A673 (cell line): ENCODE measurements at regions not wholly inside any gene's neighbourhood (a gene's known extent, or its start where the extent isn't known, plus 50 kb on each side); places are given as distances from the start of the nearest gene placed in this dataset.

Experiments
- BruUV-seq: library from RNA; stranded (reverse); fragments of 400-500 nt; replicated peaks from 2 replicates; lab custom pipeline; 2021; lab: Mats Ljungman, UMichigan
- CTCF ChIA-PET: fragments of 300-600 bp; sonication (Branson Sonifier 250); formaldehyde crosslinking; loops from one replicate; lab custom pipeline; 2022; ENCODE audit warnings: antibody characterized with exemption; lab: Charles Lee
- POLR2A ChIA-PET: fragments of 300-600 bp; sonication (Branson Sonifier 250); formaldehyde crosslinking; loops from one replicate; lab custom pipeline; 2022; ENCODE audit warnings: antibody characterized with exemption; ENCODE audit not compliant: low non-redundant PET; lab: Charles Lee
- DNase-seq: peaks from one replicate; pipeline ENCODE4 v3.0.0-alpha.2; 2015; ENCODE audit warnings: low spot score
- H3K27ac ChIP-seq: fragments of 200-600 bp; sonication (generic); 2 replicates; pipeline ENCODE4 v1.5.1; 2016; ENCODE audit warnings: mixed run types, low read depth, mild to moderate bottlenecking, mixed read lengths, antibody characterized with exemption, low read length; ENCODE audit not compliant: poor library complexity, severe bottlenecking
- H3K27me3 ChIP-seq: fragments of 200-600 bp; sonication (generic); replicated peaks from 2 replicates; pipeline ENCODE4 v1.6.1; 2017; ENCODE audit warnings: mixed run types, low read depth, mild to moderate bottlenecking, mixed read lengths, antibody characterized with exemption, low read length; ENCODE audit not compliant: insufficient read depth, poor library complexity
- H3K36me3 ChIP-seq: fragments of 200-600 bp; sonication (generic); 2 replicates; pipeline ENCODE4 v1.6.1; 2016; ENCODE audit warnings: mixed run types, mild to moderate bottlenecking, mixed read lengths, antibody characterized with exemption, low read length; ENCODE audit not compliant: insufficient read depth, poor library complexity, severe bottlenecking
- H3K4me1 ChIP-seq: fragments of 200-600 bp; sonication (generic); 2 replicates; pipeline ENCODE4 v1.6.1; 2017; ENCODE audit warnings: mixed run types, mild to moderate bottlenecking, mixed read lengths, antibody characterized with exemption, low read length; ENCODE audit not compliant: insufficient read depth, poor library complexity, severe bottlenecking
- H3K4me3 ChIP-seq: fragments of 200-600 bp; sonication (generic); 2 replicates; pipeline ENCODE4 v1.5.1; 2016; ENCODE audit warnings: low read depth, mixed run types, mild to moderate bottlenecking, mixed read lengths, low read length; ENCODE audit not compliant: poor library complexity, severe bottlenecking
- H3K9me3 ChIP-seq: fragments of 200-600 bp; sonication (generic); 2 replicates; pipeline ENCODE4 v1.6.1; 2016; ENCODE audit warnings: mixed run types, low read depth, mild to moderate bottlenecking, mixed read lengths, antibody characterized with exemption, low read length; ENCODE audit not compliant: poor library complexity, severe bottlenecking
- CTCF ChIP-seq: fragments of 300-800, 200-600 bp; sonication (generic); conservative IDR thresholded peaks from 2 replicates; pipeline ENCODE4 v1.5.1; 2017; ENCODE audit warnings: low read depth, mild to moderate bottlenecking, antibody characterized with exemption, low read length, moderate library complexity, mixed read lengths
- EZH2 ChIP-seq: fragments of 200-600 bp; sonication (generic); IDR thresholded peaks from 2 replicates; pipeline ENCODE4 v1.6.1; 2017; ENCODE audit warnings: borderline replicate concordance, low read depth, mild to moderate bottlenecking, mixed read lengths, antibody characterized with exemption, low read length; ENCODE audit not compliant: poor library complexity, severe bottlenecking
- intact Hi-C: fragments of 100-400 bp; cut with micrococcal nuclease; formaldehyde crosslinking; loops from one replicate; pipeline ENCODE4 v1.10.0; 2022; ENCODE audit not compliant: unreplicated experiment

DNA sequence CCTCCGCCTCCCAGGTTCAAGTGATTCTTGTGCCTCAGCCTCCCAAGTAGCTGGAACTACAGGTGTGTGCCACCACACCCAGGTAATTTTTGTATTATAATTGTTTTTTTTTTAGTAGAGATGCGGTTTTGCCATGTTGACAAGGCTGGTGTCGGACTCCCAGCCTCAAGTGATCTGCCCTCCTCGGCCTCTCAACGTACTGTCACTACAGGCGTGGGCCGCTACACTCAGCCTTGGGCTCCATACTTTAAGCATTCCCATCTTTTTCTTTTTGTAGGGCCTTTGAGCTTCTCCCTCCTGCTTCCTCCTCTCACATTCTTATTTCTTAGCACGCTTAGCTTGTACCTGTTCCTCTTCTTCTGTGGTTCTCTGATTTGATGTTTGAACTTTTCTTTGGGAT lies 62.8 kb downstream of the SERPINA3 start:
- Histone ChIP-seq H3K4me1 (no peaks in the 10 kb centered on the region), H3K9me3 (no peaks in the 10 kb centered on the region), H3K27me3 (no peaks in the 10 kb centered on the region), H3K27ac (no peak overlapping the region), H3K4me3 (no peak overlapping the region), H3K36me3 (no peaks in the 10 kb centered on the region)
- intact Hi-C loops = no loop called here
- TF ChIP-seq EZH2 (no peak), CTCF (no peak)
- CTCF ChIA-PET = no interaction called here
- no peak for DNase-seq
- BruUV-seq = no TSS peak
- POLR2A ChIA-PET = no interaction called here

DNA sequence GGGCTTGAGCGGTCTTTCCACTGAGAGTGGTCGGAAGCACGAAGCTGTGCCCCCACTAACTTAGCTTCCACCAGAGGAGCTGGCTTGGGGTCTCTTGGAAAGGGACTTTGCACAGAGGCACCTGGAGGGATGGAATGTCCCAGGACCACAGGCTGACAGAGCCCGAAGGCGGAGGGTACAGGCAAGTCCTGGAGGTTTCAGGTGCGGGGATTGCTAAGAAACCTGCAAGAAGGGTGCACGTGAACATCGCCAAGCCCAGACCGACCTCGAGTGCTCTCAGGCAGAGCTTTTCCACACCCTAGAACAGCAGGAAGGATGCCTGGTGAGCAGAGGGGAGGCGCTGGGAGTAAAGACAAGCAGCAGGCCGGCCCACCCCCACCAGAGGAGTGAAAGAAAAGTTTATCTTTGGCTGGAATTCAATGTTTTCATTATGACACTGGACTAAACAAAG lies 61.6 kb downstream of the SERPINA3 start:
- H3K36me3 ChIP-seq = no peaks in the 10 kb centered on the region
- CTCF ChIA-PET = no interaction called here
- intact Hi-C loops = no loop called here

More for the DNA sequence above, 61.6 kb downstream of the SERPINA3 start:
- no peaks in the 10 kb centered on the region for H3K27me3 ChIP-seq
- BruUV-seq = no TSS peak
- no peak for DNase-seq
- H3K4me1 ChIP-seq = no peaks in the 10 kb centered on the region
- no peak overlapping the region for H3K27ac ChIP-seq
- no peak for TF ChIP-seq EZH2
- no peak for TF ChIP-seq CTCF
- H3K4me3 ChIP-seq = no peak overlapping the region
- POLR2A ChIA-PET = no interaction called here
- H3K9me3 ChIP-seq = no peaks in the 10 kb centered on the region
